Stimulated activated CD4-positive, alpha-beta T cell treated with anti-CD3 and anti-CD28 coated beads, Interleukin-12 subunit alpha, Interleukin-12 subunit beta, amount 100 ng/mL, for 48 hours (primary cell): ENCODE measurements at regions not wholly inside any gene's neighbourhood (a gene's known extent, or its start where the extent isn't known, plus 50 kb on each side); places are given as distances from the start of the nearest gene placed in this dataset.

ENCODE experiments used
- DNase-seq, 3 donors: peaks; one replicate each; pipeline ENCODE4 v3.0.0-alpha.2; 2020; ENCODE audit warnings: low read depth in 2 of 3, low spot score in 1 of 3

GRCh38 chr18:41829647-41830516 lies 125.2 kb upstream of the PIK3C3 start:
- no peak for DNase-seq

DNA sequence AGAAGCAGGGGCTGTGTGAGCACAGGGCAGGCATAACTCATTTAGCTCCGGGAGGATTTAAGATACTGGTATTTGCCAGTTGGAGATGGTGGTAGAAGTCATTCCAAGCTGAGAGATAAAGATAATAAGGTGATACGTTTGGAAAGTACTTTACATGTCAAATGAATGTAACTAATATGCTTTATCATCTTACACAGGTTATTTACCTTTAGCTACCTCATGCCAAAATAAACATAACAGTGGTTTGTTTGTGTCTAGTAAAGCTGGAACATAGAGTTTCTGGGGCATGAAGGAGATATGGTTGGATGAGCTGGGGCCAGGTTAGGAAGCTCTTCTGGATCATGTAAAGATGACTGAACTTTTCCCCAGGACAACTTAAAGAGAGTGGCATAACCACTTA lies 126.9 kb upstream of the PIK3C3 start:
- no peak for DNase-seq

GRCh38 chr18:41820784-41821183 lies 134.2 kb upstream of the PIK3C3 start:
- no peak for DNase-seq

DNA sequence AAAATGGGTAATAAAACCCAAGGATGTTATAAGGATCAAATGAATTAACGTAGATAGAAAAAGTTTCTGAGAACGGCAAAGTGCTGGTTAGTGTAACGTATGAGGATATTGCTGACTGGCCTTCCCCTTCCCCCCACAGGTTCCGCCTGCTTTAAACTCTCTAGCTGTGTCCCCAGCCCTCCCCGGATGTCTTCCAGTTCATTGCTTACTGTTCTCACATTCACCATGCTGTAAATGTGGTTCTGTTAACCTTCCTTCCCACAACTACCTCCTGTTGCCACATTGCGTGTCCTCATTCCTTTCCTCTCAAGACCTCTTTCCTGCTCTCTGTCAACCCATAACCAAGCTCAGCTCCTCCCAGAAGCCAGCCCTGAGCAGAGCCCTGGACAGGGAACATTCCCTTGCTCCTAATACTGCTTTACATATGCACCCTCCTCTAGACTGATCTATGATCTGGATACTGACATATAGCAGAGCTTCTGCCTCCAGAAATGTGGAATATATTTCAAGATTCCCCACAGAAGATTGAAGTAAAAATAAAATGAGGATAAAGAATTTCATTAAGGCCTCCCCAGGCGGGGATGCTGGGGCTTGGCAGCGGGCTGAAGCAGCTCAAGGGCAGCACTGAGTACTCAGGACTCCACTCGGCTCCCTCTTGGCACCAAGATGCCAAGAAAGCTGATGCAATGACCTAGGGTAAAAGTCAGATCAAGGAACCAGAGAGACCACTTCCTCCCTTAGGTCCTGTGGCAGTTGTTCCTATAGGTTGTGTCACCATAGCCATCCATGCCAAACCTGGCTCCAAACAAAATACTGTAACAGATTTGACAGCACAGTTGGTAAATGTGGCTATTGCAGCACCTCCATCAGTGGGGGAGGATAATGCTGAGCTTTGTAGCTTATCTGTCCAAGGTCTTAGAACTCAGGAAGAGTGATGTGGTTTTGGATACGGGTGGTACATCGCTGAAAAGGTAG lies 136.4 kb upstream of the PIK3C3 start:
- no peak for DNase-seq

DNA sequence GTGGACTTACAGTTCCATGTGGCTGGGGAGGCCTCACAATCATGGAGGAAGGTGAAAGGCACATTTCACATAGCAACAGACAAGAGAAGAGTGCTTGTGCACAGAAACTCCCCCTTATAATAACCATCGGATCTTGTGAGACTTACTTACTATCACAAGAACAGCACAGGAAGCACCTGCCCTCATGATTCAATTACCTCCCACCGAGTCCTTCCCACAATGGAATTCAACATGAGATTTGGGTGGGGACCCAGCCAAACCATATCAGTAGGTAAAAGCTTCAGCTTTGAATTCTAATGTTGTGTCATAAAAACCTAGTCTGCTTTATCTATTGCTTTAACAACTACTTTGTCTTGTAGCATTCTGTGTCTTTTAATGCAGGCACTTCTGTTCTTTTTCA lies 140.4 kb upstream of the PIK3C3 start:
- no peak for DNase-seq

DNA sequence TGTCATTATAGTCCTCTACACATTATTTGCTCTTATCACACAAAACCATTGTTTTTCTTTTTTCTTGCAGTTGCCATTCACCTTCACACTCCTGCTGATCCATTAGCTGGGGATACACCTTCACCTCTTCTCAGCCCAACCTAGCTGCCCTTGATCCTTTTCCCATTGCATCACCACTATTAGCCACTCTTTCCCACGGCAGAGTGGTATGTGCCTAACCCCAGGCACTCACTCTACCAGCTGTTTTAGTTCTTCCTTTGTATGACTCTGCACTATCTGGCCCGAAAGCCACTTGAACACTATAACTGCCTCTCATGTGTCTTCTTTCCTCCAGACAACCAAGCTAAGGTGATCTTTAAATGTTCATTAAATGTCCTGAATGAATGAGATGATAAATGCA lies 145.4 kb upstream of the PIK3C3 start:
- no peak for DNase-seq

GRCh38 chr18:41805341-41805740 lies 149.7 kb upstream of the PIK3C3 start:
- no peak for DNase-seq

DNA sequence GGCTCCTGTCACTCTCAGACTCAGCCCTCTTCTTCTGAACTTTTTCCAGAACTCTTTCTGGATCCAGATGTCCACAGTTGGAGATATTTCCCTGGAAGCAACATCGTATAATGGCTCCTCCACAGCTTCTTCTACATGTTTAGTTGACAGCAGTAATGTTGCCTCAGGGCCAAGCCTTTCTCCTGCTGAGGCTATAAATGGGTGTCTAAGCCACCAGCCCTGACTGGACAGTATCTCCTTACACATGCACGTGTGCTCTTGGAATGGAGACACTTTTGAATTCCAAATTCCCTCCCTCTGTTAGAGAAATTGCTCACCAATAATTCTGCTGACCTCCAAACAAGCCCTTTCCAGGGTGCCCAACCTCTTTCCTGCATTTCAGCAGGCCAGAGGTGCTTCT lies 156.2 kb upstream of the PIK3C3 start:
- DNase-seq = no peak

- no peak for DNase-seq
Measured at GRCh38 chr18:41790687-41791086, 164.3 kb upstream of the PIK3C3 start.

DNA sequence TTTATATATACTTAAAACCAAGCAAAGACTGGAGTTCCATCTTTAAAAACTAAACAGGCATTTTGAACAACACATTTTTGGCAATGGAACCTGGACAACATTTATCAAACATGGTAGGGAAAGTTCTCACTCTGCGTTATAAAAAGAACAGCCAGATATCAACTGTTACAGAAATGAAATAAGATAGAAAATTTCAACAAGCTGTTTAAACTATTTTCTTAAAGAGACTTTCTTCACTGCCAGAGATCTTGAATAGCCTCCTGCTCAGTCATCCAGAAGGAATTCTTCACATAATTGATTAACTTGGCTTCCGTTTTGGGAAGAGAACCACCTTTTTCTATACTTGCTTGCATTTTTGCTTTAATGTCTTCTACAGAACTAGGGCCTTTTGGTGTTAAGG lies 166.0 kb upstream of the PIK3C3 start:
- no peak for DNase-seq

DNA sequence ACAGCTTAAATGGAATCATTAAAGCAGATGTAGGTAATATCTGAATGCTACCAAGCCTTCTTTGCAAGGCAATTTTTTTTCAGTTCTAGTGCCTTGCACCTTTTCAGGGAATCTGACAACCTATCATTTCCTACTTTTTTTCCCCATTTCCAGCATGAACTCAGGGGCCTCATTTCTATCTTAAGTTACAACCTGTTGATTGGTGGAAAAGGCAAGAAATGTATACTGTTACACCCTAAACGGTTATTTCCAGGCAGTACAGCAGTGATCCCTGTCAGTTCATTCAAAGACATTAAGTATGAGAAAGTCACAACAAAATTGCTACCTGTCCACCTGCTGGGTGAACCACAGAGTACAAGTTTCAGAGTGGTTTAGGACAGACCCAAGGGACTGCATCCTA lies 171.2 kb upstream of the PIK3C3 start:
- no peak for DNase-seq

- no peak for DNase-seq
Measured at GRCh38 chr18:41783065-41783818, 171.8 kb upstream of the PIK3C3 start.

DNA sequence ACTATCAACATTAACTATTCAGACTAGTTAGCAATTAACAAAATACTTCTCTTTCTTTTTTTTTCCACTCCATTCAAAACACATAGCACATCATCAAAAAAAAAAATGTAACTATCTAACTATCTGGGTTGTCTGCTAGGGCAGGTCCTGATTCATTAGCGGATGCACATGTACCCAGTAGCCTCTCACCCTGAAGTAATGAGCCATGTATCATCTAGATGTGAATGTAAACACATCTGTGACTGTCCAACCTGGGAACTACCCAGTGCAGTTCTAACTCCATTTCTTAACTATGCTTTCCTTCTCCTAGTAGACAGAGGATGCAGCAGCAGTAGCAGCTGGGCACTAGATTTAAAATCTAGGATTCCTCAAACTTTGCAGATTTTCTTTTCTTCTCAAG lies 183.1 kb upstream of the PIK3C3 start:
- no peak for DNase-seq

DNA sequence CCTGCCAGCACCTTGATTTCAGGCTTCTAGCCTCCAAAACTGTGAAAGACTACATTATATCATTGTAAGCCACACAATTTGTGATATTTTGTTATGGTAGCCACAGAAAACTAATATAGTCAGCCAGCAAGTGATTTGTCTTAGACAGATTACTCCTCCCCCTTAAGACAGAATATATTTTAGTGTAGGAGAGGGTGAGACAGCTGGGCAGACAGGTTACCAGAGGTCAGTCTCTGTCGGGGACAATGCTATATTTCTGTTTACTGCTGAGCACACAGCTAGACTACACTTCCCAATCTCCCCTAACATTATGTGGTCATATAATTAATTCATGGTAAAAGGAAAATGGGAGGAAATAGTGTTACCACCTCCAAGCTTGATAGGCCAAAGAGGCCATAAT lies 185.8 kb upstream of the PIK3C3 start:
- no peak for DNase-seq

GRCh38 chr18:41768467-41768866 lies 186.6 kb upstream of the PIK3C3 start:
- no peak for DNase-seq

GRCh38 chr18:41767960-41768359 lies 187.1 kb upstream of the PIK3C3 start:
- DNase-seq = no peak

GRCh38 chr18:41765460-41765859 lies 189.6 kb upstream of the PIK3C3 start:
- DNase-seq = no peak

GRCh38 chr18:41763361-41763760 lies 191.7 kb upstream of the PIK3C3 start:
- no peak for DNase-seq

GRCh38 chr18:41761333-41762018 lies 193.6 kb upstream of the PIK3C3 start:
- DNase-seq = no peak

DNA sequence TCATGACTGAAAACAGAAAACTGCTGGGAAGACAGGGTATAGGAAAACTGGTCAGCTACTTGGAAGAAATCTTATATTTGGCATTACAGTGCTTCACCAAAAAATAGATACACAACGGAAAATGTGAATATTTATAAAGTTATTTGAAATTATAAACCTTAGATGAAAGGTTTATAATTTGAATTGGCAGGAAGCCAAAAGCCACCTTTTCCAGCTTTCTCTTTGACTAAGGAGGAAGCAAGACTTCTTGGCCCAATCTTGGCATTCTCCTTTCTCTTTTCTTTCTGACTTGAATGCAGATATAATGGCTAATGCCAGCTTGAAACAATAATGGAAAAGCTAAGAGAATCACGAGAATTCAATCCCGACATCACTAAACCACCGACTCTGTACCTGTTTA lies 196.5 kb upstream of the PIK3C3 start:
- no peak for DNase-seq

GRCh38 chr18:41756141-41756540 lies 198.9 kb upstream of the PIK3C3 start:
- DNase-seq = no peak
